Liver (tissue), 2 donors: ENCODE measurements at regions not wholly inside any gene's neighbourhood (a gene's known extent, or its start where the extent isn't known, plus 50 kb on each side); places are given as distances from the start of the nearest gene placed in this dataset.

Source experiments
- REST ChIP-seq: IDR thresholded peaks from 2 replicates; pipeline ENCODE4 v1.6.1; 2016; ENCODE audit warnings: antibody characterized with exemption, mild to moderate bottlenecking
- YY1 ChIP-seq: IDR thresholded peaks from 2 replicates; pipeline ENCODE4 v1.6.1; 2016; ENCODE audit warnings: antibody characterized with exemption, mild to moderate bottlenecking
- TF ChIP-seq, protein P1 (sequence below): fragments of 150-350 bp; IDR thresholded peaks from 2 replicates; pipeline ENCODE4 v1.5.1; 2017; ENCODE audit warnings: improper control_type of control experiment, low read depth, low read length; ENCODE audit not compliant: missing input control
- donor health status: healthy.

DNA sequence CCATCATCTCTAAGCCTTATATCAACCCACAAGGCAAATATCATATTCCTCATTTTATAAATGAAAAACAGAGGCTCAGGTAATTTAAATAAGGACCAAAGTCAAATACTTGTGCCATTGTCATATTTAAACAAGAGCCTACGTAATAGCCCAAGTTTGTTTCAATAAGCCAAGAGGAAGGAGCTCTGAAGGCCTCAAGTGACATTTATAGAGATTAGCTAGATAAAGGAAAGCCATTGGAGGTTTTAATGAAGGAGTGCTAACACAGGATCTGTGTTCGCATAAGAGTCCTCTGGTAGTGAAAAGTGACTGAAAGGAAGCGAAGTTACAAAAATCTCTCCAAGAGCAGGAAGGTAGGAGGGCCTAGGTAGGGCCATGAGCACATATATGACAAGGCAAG is 384.9 kb upstream of the NOCT start:
- TF ChIP-seq, protein P1, sequence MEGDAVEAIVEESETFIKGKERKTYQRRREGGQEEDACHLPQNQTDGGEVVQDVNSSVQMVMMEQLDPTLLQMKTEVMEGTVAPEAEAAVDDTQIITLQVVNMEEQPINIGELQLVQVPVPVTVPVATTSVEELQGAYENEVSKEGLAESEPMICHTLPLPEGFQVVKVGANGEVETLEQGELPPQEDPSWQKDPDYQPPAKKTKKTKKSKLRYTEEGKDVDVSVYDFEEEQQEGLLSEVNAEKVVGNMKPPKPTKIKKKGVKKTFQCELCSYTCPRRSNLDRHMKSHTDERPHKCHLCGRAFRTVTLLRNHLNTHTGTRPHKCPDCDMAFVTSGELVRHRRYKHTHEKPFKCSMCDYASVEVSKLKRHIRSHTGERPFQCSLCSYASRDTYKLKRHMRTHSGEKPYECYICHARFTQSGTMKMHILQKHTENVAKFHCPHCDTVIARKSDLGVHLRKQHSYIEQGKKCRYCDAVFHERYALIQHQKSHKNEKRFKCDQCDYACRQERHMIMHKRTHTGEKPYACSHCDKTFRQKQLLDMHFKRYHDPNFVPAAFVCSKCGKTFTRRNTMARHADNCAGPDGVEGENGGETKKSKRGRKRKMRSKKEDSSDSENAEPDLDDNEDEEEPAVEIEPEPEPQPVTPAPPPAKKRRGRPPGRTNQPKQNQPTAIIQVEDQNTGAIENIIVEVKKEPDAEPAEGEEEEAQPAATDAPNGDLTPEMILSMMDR: no peak
- no peak for TF ChIP-seq YY1
- TF ChIP-seq REST: no peak
